Left lung (tissue), 4 donors: ENCODE measurements at regions not wholly inside any gene's neighbourhood (a gene's known extent, or its start where the extent isn't known, plus 50 kb on each side); places are given as distances from the start of the nearest gene placed in this dataset.

Experiments
- ATAC-seq: fragments of 200-7000 bp; cut with Tn5 transposase; one replicate; pipeline ENCODE4 v1.9.1; 2020; ENCODE audit warnings: moderate library complexity
- DNase-seq, 4 donors: peaks; one replicate each; pipeline ENCODE4 v3.0.0-alpha.2; 2013 to 2020
- H3K27ac ChIP-seq, 2 donors: fragments of 200-600 bp; sonication (generic) in 1 of 2; one replicate each; pipeline versions ENCODE4 v1.5.0 to v1.8.0; 2020 to 2021
- H3K27me3 ChIP-seq, 2 donors: fragments of 200-600 bp; sonication (generic) in 1 of 2; one replicate each; pipeline versions ENCODE4 v1.5.0 to v1.8.0; 2020 to 2021
- H3K36me3 ChIP-seq, 2 donors: fragments of 200-600 bp; sonication (generic) in 1 of 2; one replicate each; pipeline versions ENCODE4 v1.5.0 to v1.8.0; 2020 to 2021
- H3K4me1 ChIP-seq, 2 donors: fragments of 200-600 bp; one replicate each; pipeline ENCODE4 v1.8.0; 2021
- H3K4me3 ChIP-seq, 2 donors: fragments of 200-600 bp; sonication (generic) in 1 of 2; one replicate each; pipeline versions ENCODE4 v1.5.0 to v1.8.0; 2020 to 2021; ENCODE audit warnings: mild to moderate bottlenecking in 1 of 2
- H3K9me3 ChIP-seq, 2 donors: fragments of 200-600 bp; sonication (generic) in 1 of 2; one replicate each; pipeline versions ENCODE4 v1.5.0 to v1.8.0; 2020 to 2021
- CTCF ChIP-seq, 2 donors: fragments of 200-600 bp; sonication (generic) in 1 of 2; IDR thresholded peaks; one replicate each; pipeline versions ENCODE4 v1.5.0 to v1.8.0; 2021; ENCODE audit warnings: antibody characterized with exemption in 2 of 2
- intact Hi-C, 2 donors: fragments of 100-400 bp; cut with DNase I; formaldehyde crosslinking; loops; one replicate each; pipeline versions ENCODE4 v1.11.2 to v1.14.2; 2022
- donor health status: DM: no; HTN: yes; CAD: no.
- donor health status: DM: no; HTN: no; CAD: no.

- H3K4me3 ChIP-seq, result no peak overlapping the region
- intact Hi-C loops, result no loop called here
- TF ChIP-seq CTCF (IDR thresholded peaks at IDR 0.05), result no peak
- H3K9me3 ChIP-seq, result no peaks in the 10 kb centered on the region
- ATAC-seq (no peak), DNase-seq (no peak)
- no peaks in the 10 kb centered on the region for H3K27me3 ChIP-seq
- H3K4me1 ChIP-seq, result no peaks in the 10 kb centered on the region
- H3K36me3 ChIP-seq, result no peaks in the 10 kb centered on the region
- no peak overlapping the region for H3K27ac ChIP-seq
Measured at GRCh38 chr4:111113591-111113990, 490.7 kb upstream of the PITX2 start.

GRCh38 chr4:111115881-111116280 lies 493.0 kb upstream of the PITX2 start:
- no peak for TF ChIP-seq CTCF (IDR thresholded peaks at IDR 0.05)
- no peak overlapping the region for H3K27ac ChIP-seq
- no peaks in the 10 kb centered on the region for H3K4me1 ChIP-seq
- no peak for ATAC-seq
- H3K9me3 ChIP-seq, result no peaks in the 10 kb centered on the region
- H3K36me3 ChIP-seq, result no peaks in the 10 kb centered on the region
- intact Hi-C loops, result no loop called here
- H3K27me3 ChIP-seq, result no peaks in the 10 kb centered on the region
- H3K4me3 ChIP-seq, result no peak overlapping the region
- no peak for DNase-seq

GRCh38 chr4:111120191-111120590 lies 497.3 kb upstream of the PITX2 start:
- Histone ChIP-seq H3K4me1 (no peaks in the 10 kb centered on the region), H3K27me3 (no peaks in the 10 kb centered on the region), H3K9me3 (no peaks in the 10 kb centered on the region), H3K4me3 (no peak overlapping the region), H3K27ac (no peak overlapping the region), H3K36me3 (no peaks in the 10 kb centered on the region)
- TF ChIP-seq CTCF (IDR thresholded peaks at IDR 0.05), result no peak
- no peak for DNase-seq
- intact Hi-C loops, result no loop called here
- ATAC-seq, result no peak

- no peak overlapping the region for H3K27ac ChIP-seq
- intact Hi-C loops, result no loop called here
- H3K27me3 ChIP-seq, result no peaks in the 10 kb centered on the region
- H3K36me3 ChIP-seq, result no peaks in the 10 kb centered on the region
- H3K9me3 ChIP-seq, result no peaks in the 10 kb centered on the region
- DNase-seq, result no peak
- ATAC-seq, result no peak
- TF ChIP-seq CTCF (IDR thresholded peaks at IDR 0.05), result no peak
- no peaks in the 10 kb centered on the region for H3K4me1 ChIP-seq
- H3K4me3 ChIP-seq, result no peak overlapping the region
Measured at GRCh38 chr4:111126340-111126739, 503.5 kb upstream of the PITX2 start.

- ATAC-seq, result no peak
Measured at GRCh38 chr4:111127841-111128240, 505.0 kb upstream of the PITX2 start.

More at GRCh38 chr4:111127841-111128240, 505.0 kb upstream of the PITX2 start:
- H3K4me3 ChIP-seq, result no peak overlapping the region
- intact Hi-C loops, result no loop called here
- H3K9me3 ChIP-seq, result peaks cover 0 to 4% of the 10 kb centered on the region in 2 donors
- DNase-seq, result no peak
- H3K27ac ChIP-seq, result no peak overlapping the region
- H3K4me1 ChIP-seq, result no peaks in the 10 kb centered on the region
- no peaks in the 10 kb centered on the region for H3K36me3 ChIP-seq
- no peaks in the 10 kb centered on the region for H3K27me3 ChIP-seq
- no peak for TF ChIP-seq CTCF (IDR thresholded peaks at IDR 0.05)
